B cell (primary cell): ENCODE measurements at regions not wholly inside any gene's neighbourhood (a gene's known extent, or its start where the extent isn't known, plus 50 kb on each side); places are given as distances from the start of the nearest gene placed in this dataset.

Experiments used
- ATAC-seq: fragments of 200-7000 bp; cut with Tn5 transposase; one replicate; pipeline ENCODE4 v1.10.0; 2021; ENCODE audit warnings: low read depth, mild to moderate bottlenecking, moderate number of reproducible peaks, moderate library complexity
- CTCF ChIA-PET: fragments of 350-600 bp; sonication (Branson Sonifier 250); formaldehyde crosslinking; loops from one replicate; lab custom pipeline; 2021; ENCODE audit warnings: antibody characterized with exemption, inconsistent platforms; lab: Charles Lee
- POLR2A ChIA-PET: fragments of 350-600 bp; sonication (Branson Sonifier 250); formaldehyde crosslinking; loops from one replicate; lab custom pipeline; 2021; ENCODE audit warnings: antibody characterized with exemption; lab: Charles Lee
- DNase-seq: peaks from one replicate; pipeline ENCODE4 v3.0.0; 2013
- H2AFZ ChIP-seq: 2 replicates; pipeline ENCODE4 v1.6.1; 2012; ENCODE audit warnings: mild to moderate bottlenecking, low read depth, low read length; ENCODE audit not compliant: insufficient read depth, poor library complexity, severe bottlenecking
- H3K27ac ChIP-seq, 2 donors: 1 replicate in 1 of 2; 2 replicates in 1 of 2; pipeline ENCODE4 v1.5.1; 2012 to 2013; ENCODE audit warnings: low read length in 2 of 2, mild to moderate bottlenecking in 2 of 2, moderate library complexity in 1 of 2
- H3K27me3 ChIP-seq, 4 experiments: fragments of 200-600 bp in 1 of 4; sonication (generic) in 1 of 4; replicated peaks in 1 of 4; 1 replicate in 2 of 4; 2 replicates in 2 of 4; pipeline versions ENCODE4 v1.6.1 to v1.7.0; 2013 to 2016; ENCODE audit warnings: low read length in 3 of 4, mild to moderate bottlenecking in 2 of 4, mixed read lengths in 1 of 4, moderate library complexity in 1 of 4; ENCODE audit not compliant: insufficient read depth in 4 of 4, control insufficient read depth in 3 of 4; ENCODE audit errors: control extremely low read depth in 1 of 4
- H3K36me3 ChIP-seq, 2 experiments: replicated peaks in 1 of 2; 1 replicate in 1 of 2; 2 replicates in 1 of 2; pipeline versions ENCODE4 v1.6.1 to v1.7.1; 2013; ENCODE audit warnings: low read length in 1 of 2; ENCODE audit not compliant: insufficient read depth in 2 of 2, control insufficient read depth in 1 of 2; ENCODE audit errors: control extremely low read depth in 1 of 2, extremely low read depth in 1 of 2
- H3K4me1 ChIP-seq, 2 donors: fragments of 200-600 bp in 1 of 2; sonication (generic) in 1 of 2; 1 replicate in 1 of 2; 2 replicates in 1 of 2; pipeline versions ENCODE4 v1.5.1 to v1.6.1; 2013 to 2017; ENCODE audit warnings: low read length in 2 of 2; ENCODE audit not compliant: control insufficient read depth in 2 of 2, insufficient read depth in 2 of 2
- H3K4me2 ChIP-seq: replicated peaks from 2 replicates; pipeline ENCODE3; 2012; ENCODE audit warnings: mild to moderate bottlenecking, low read depth, low read length; ENCODE audit not compliant: poor library complexity, severe bottlenecking
- H3K4me3 ChIP-seq, 5 experiments: fragments of 200-600 bp in 1 of 5; sonication (generic) in 1 of 5; 1 replicate in 3 of 5; 2 replicates in 2 of 5; pipeline versions ENCODE4 v1.5.1 to v1.7.0; 2011 to 2016; ENCODE audit warnings: low read length in 4 of 5, mild to moderate bottlenecking in 4 of 5, low read depth in 2 of 5, control low read depth in 1 of 5, moderate library complexity in 1 of 5; ENCODE audit not compliant: insufficient read depth in 1 of 5; ENCODE audit errors: control extremely low read depth in 1 of 5, extremely low read depth in 1 of 5
- H3K79me2 ChIP-seq: fragments of 200-600 bp; sonication (generic); one replicate; pipeline ENCODE4 v1.6.0; 2016; ENCODE audit warnings: low read length; ENCODE audit not compliant: control insufficient read depth, insufficient read depth
- H3K9ac ChIP-seq: fragments of 200-600 bp; sonication (generic); 2 replicates; pipeline ENCODE4 v1.6.1; 2017; ENCODE audit warnings: mild to moderate bottlenecking, low read length, moderate library complexity
- H3K9me3 ChIP-seq, 3 donors: one replicate each; pipeline versions ENCODE4 v1.6.1 to v1.7.1; 2013; ENCODE audit warnings: low read length in 2 of 3; ENCODE audit not compliant: control insufficient read depth in 2 of 3, insufficient read depth in 1 of 3; ENCODE audit errors: control extremely low read depth in 1 of 3
- H4K20me1 ChIP-seq: 2 replicates; pipeline ENCODE4 v1.6.0; 2012; ENCODE audit warnings: mild to moderate bottlenecking, low read length; ENCODE audit not compliant: insufficient read depth, control insufficient read depth, poor library complexity, severe bottlenecking
- H3K27ac Mint-ChIP-seq: one replicate; pipeline ENCODE4 v1.8.0; 2021; ENCODE audit warnings: mixed read lengths
- H3K27me3 Mint-ChIP-seq: one replicate; pipeline ENCODE4 v1.8.0; 2021; ENCODE audit warnings: mixed read lengths
- H3K4me1 Mint-ChIP-seq: one replicate; pipeline ENCODE4 v1.8.0; 2021; ENCODE audit warnings: mixed read lengths
- H3K4me3 Mint-ChIP-seq: one replicate; pipeline ENCODE4 v1.8.0; 2021; ENCODE audit warnings: mixed read lengths
- H3K9me3 Mint-ChIP-seq: one replicate; pipeline ENCODE4 v1.8.0; 2022; ENCODE audit warnings: mixed read lengths; ENCODE audit not compliant: insufficient read depth
- CTCF ChIP-seq: fragments of 200-600 bp; IDR thresholded peaks from one replicate; pipeline ENCODE4 v1.8.0; 2022; ENCODE audit warnings: antibody characterized with exemption, mild to moderate bottlenecking
- EZH2 ChIP-seq: IDR thresholded peaks from 2 replicates; pipeline ENCODE4 v1.6.1; 2012; ENCODE audit warnings: borderline replicate concordance, low read depth, mild to moderate bottlenecking, moderate library complexity, low read length; ENCODE audit not compliant: insufficient read depth, poor library complexity, severe bottlenecking
- WGBS: methylation state at CpG from one replicate; pipeline ENCODE4 v1.1.5; 2013; ENCODE audit warnings: missing lambda C conversion rate; ENCODE audit not compliant: insufficient coverage; 5-methylcytosine and 5-hydroxymethylcytosine counted together
- intact Hi-C: fragments of 100-400 bp; cut with micrococcal nuclease; formaldehyde crosslinking; loops from one replicate; pipeline ENCODE4 v1.10.0; 2022

GRCh38 chr1:198841477-198841876 lies 202.6 kb downstream of the PTPRC start:
- Histone ChIP-seq H3K27ac (no peak overlapping the region), H3K79me2 (no peaks in the 10 kb centered on the region), H4K20me1 (no peaks in the 10 kb centered on the region), H3K36me3 (peaks cover 0 to 2% of the 10 kb centered on the region in 2 experiments), H3K4me2 (no peak overlapping the region), H3K4me1 (no peaks in the 10 kb centered on the region), H3K9me3 (no peaks in the 10 kb centered on the region), H2AFZ (no peak overlapping the region), H3K27me3 (no peaks in the 10 kb centered on the region), H3K9ac (no peak overlapping the region), H3K4me3 (no peak overlapping the region)
- Mint-ChIP-seq H3K4me1 (peaks cover 5% of the 10 kb centered on the region), H3K27me3 (no peaks in the 10 kb centered on the region), H3K9me3 (no peaks in the 10 kb centered on the region), H3K4me3 (no peak overlapping the region), H3K27ac (no peak overlapping the region)
- ChIA-PET CTCF (interaction anchor here (1.8 kb wide), 1 partner anchor 16 kb away, joined by 5 read pairs; no protein-coding TSS in a partner anchor), POLR2A (no interaction called here)
- TF ChIP-seq CTCF (no peak), EZH2 (no peak)
- ATAC-seq, result no peak
- WGBS, result 85% methylated on average over 3 of the region's 3 CpGs
- intact Hi-C loops, result no loop called here
- no peak for DNase-seq

DNA sequence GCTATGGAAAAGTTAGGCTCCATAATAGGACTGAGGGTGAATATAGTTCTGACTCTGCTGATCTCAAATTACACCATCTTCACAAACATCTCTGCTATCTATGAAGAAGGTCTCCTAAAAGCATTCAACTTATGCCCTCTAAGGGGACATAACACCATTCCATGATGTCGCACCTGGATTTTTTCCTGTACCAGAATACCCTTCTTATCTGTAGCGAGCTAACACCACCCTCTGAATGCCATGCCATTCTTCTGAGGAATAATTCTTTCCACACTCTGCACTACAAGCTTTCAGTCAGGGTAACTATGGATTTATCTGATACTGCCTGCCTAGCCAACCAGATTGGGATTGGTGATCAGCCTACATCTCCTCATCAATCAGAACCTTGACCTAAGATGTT lies 203.8 kb downstream of the PTPRC start:
- no peak overlapping the region for H3K27ac ChIP-seq
- H4K20me1 ChIP-seq, result no peaks in the 10 kb centered on the region
- ChIA-PET CTCF (interaction anchor here (1.8 kb wide), 1 partner anchor 17 kb away, joined by 5 read pairs; no protein-coding TSS in a partner anchor), POLR2A (no interaction called here)
- H3K36me3 ChIP-seq, result peaks cover 0 to 2% of the 10 kb centered on the region in 2 experiments
- no peak overlapping the region for H3K27ac Mint-ChIP-seq
- TF ChIP-seq EZH2, result no peak
- no peak for TF ChIP-seq CTCF
- no peaks in the 10 kb centered on the region for H3K27me3 ChIP-seq
- no peak overlapping the region for H2AFZ ChIP-seq
- H3K4me3 Mint-ChIP-seq, result no peak overlapping the region
- no peaks in the 10 kb centered on the region for H3K9me3 Mint-ChIP-seq
- H3K4me1 Mint-ChIP-seq, result no peaks in the 10 kb centered on the region
- H3K4me1 ChIP-seq, result no peaks in the 10 kb centered on the region
- DNase-seq (no peak), ATAC-seq (no peak)
- WGBS, result 94% methylated on average over 2 of the region's 2 CpGs
- no peaks in the 10 kb centered on the region for H3K27me3 Mint-ChIP-seq
- no peaks in the 10 kb centered on the region for H3K9me3 ChIP-seq
- no peaks in the 10 kb centered on the region for H3K79me2 ChIP-seq
- intact Hi-C loops, result no loop called here
- no peak overlapping the region for H3K4me2 ChIP-seq
- H3K4me3 ChIP-seq, result no peak overlapping the region
- H3K9ac ChIP-seq, result no peak overlapping the region
